HEK293T (cell line): ENCODE measurements at regions not wholly inside any gene's neighbourhood (a gene's known extent, or its start where the extent isn't known, plus 50 kb on each side); places are given as distances from the start of the nearest gene placed in this dataset.

Source experiments
- CTCF ChIA-PET: fragments of 350-600 bp; formaldehyde crosslinking; extraction: SDS; loops from one replicate; lab custom pipeline; 2021; ENCODE audit warnings: antibody characterized with exemption, inconsistent platforms; lab: Yijun Ruan, JAX
- POLR2A ChIA-PET: fragments of 350-600 bp; formaldehyde crosslinking; extraction: SDS; loops from one replicate; lab custom pipeline; 2020; ENCODE audit warnings: antibody characterized with exemption, inconsistent platforms; lab: Yijun Ruan, JAX
- DNase-seq: peaks from one replicate; pipeline ENCODE4 v3.0.0; 2012; ENCODE audit warnings: mixed read lengths; ENCODE audit errors: extremely low spot score
- ARNT ChIP-seq: fragments of 450-650 bp; IDR thresholded peaks from 2 replicates; pipeline ENCODE4 v1.6.1; 2017; ENCODE audit warnings: mild to moderate bottlenecking
- BHLHE40 ChIP-seq: fragments of 450-650 bp; IDR thresholded peaks from 2 replicates; pipeline ENCODE4 v1.6.1; 2016; ENCODE audit warnings: mild to moderate bottlenecking, moderate library complexity, borderline replicate concordance
- CTBP1 ChIP-seq: fragments of 450-650 bp; IDR thresholded peaks from 2 replicates; pipeline ENCODE4 v1.6.1; 2016; ENCODE audit warnings: borderline replicate concordance
- ELF4 ChIP-seq: fragments of 450-650 bp; IDR thresholded peaks from 2 replicates; pipeline ENCODE4 v1.6.1; 2017; ENCODE audit warnings: antibody characterized with exemption
- FOXA1 ChIP-seq: fragments of 450-650 bp; IDR thresholded peaks from 2 replicates; pipeline ENCODE4 v1.6.1; 2016; ENCODE audit warnings: mild to moderate bottlenecking
- FOXK2 ChIP-seq: fragments of 450-650 bp; IDR thresholded peaks from 2 replicates; pipeline ENCODE4 v1.6.1; 2016; ENCODE audit warnings: mild to moderate bottlenecking
- FOXM1 ChIP-seq: fragments of 450-650 bp; IDR thresholded peaks from 2 replicates; pipeline ENCODE4 v1.6.1; 2017; ENCODE audit warnings: mild to moderate bottlenecking, borderline replicate concordance
- HDGF ChIP-seq: fragments of 450-650 bp; IDR thresholded peaks from 2 replicates; pipeline ENCODE4 v1.6.1; 2017; ENCODE audit warnings: antibody characterized with exemption, borderline replicate concordance
- L3MBTL2 ChIP-seq: fragments of 450-650 bp; conservative IDR thresholded peaks from 2 replicates; pipeline ENCODE4 v1.6.1; 2016; ENCODE audit warnings: mild to moderate bottlenecking
- LEF1 ChIP-seq: fragments of 450-650 bp; IDR thresholded peaks from 2 replicates; pipeline ENCODE4 v1.6.1; 2017; ENCODE audit warnings: mild to moderate bottlenecking, borderline replicate concordance
- NFRKB ChIP-seq: fragments of 450-650 bp; IDR thresholded peaks from 2 replicates; pipeline ENCODE4 v1.6.1; 2016; ENCODE audit warnings: mild to moderate bottlenecking, moderate library complexity
- PKNOX1 ChIP-seq: fragments of 450-650 bp; IDR thresholded peaks from 2 replicates; pipeline ENCODE4 v1.6.1; 2016
- SP1 ChIP-seq: fragments of 450-650 bp; IDR thresholded peaks from 2 replicates; pipeline ENCODE4 v1.6.1; 2017
- SUZ12 ChIP-seq: fragments of 450-650 bp; IDR thresholded peaks from 2 replicates; pipeline ENCODE4 v1.6.1; 2016; ENCODE audit warnings: mild to moderate bottlenecking
- TARDBP ChIP-seq: fragments of 450-650 bp; IDR thresholded peaks from 2 replicates; pipeline ENCODE4 v1.6.1; 2016
- ZNF384 ChIP-seq: fragments of 450-650 bp; IDR thresholded peaks from 2 replicates; pipeline ENCODE4 v1.6.1; 2016

- ChIA-PET POLR2A (no interaction called here), CTCF (interaction anchor here (0.5 kb wide), 1 partner anchor 252 kb away, joined by 3 read pairs; no protein-coding TSS in a partner anchor)
- no peak for DNase-seq
- TF ChIP-seq ELF4 = no peak
- TF ChIP-seq TARDBP = no peak
- TF ChIP-seq CTBP1 = no peak
- TF ChIP-seq L3MBTL2 = no peak
- TF ChIP-seq SP1 = no peak
- no peak for TF ChIP-seq NFRKB
- no peak for TF ChIP-seq ARNT
- TF ChIP-seq FOXM1 = no peak
- TF ChIP-seq FOXK2 = no peak
- no peak for TF ChIP-seq FOXA1
- TF ChIP-seq ZNF384 = no peak
- TF ChIP-seq SUZ12 = no peak
- TF ChIP-seq LEF1 = no peak
- TF ChIP-seq HDGF = no peak
- no peak for TF ChIP-seq BHLHE40
- TF ChIP-seq PKNOX1 = no peak
Observed at GRCh38 chr6:14948586-14949245, 297.2 kb upstream of the JARID2 start.

GRCh38 chr6:14950103-14950969 is 295.5 kb upstream of the JARID2 start:
- ChIA-PET CTCF (no interaction called here), POLR2A (interaction anchor here (0.8 kb wide), 1 partner anchor 11 kb away, joined by 3 read pairs; no protein-coding TSS in a partner anchor)
- TF ChIP-seq NFRKB (no peak), PKNOX1 (peak; percentile 42; the same call in 1 of the 2 replicates)
- no peak for DNase-seq

GRCh38 chr6:14950970-14951276 is 294.9 kb upstream of the JARID2 start:
- POLR2A ChIA-PET = no interaction called here
- DNase-seq = no peak
- TF ChIP-seq CTBP1 (no peak), BHLHE40 (no peak), ZNF384 (no peak), FOXA1 (no peak), HDGF (no peak), ARNT (no peak), FOXM1 (no peak)
- CTCF ChIA-PET = no interaction called here

GRCh38 chr6:14951704-14952103 is 294.2 kb upstream of the JARID2 start:
- TF ChIP-seq FOXM1 = no peak
- no peak for TF ChIP-seq ELF4
- TF ChIP-seq SP1 = no peak
- no peak for TF ChIP-seq TARDBP
- no peak for TF ChIP-seq HDGF
- no peak for TF ChIP-seq BHLHE40
- no peak for TF ChIP-seq FOXK2
- TF ChIP-seq LEF1 = no peak
- no peak for TF ChIP-seq NFRKB
- TF ChIP-seq SUZ12 = no peak
- no peak for TF ChIP-seq CTBP1
- TF ChIP-seq L3MBTL2 = no peak
- no peak for DNase-seq
- ChIA-PET POLR2A (no interaction called here), CTCF (no interaction called here)

GRCh38 chr6:14953836-14954235 is 292.0 kb upstream of the JARID2 start:
- CTCF ChIA-PET = no interaction called here
- no peak for DNase-seq
- TF ChIP-seq FOXK2 = no peak
- no peak for TF ChIP-seq LEF1
- no peak for TF ChIP-seq ELF4
- TF ChIP-seq ZNF384 = no peak
- TF ChIP-seq NFRKB = no peak
- no peak for TF ChIP-seq SUZ12
- no peak for TF ChIP-seq BHLHE40
- TF ChIP-seq CTBP1 = no peak
- TF ChIP-seq HDGF = no peak
- TF ChIP-seq FOXA1 = no peak
- TF ChIP-seq SP1 = no peak
- no peak for TF ChIP-seq ARNT
- TF ChIP-seq PKNOX1 = no peak
- TF ChIP-seq FOXM1 = no peak
- no peak for TF ChIP-seq TARDBP
- POLR2A ChIA-PET = no interaction called here
